BJ (cell line): ENCODE measurements at regions not wholly inside any gene's neighbourhood (a gene's known extent, or its start where the extent isn't known, plus 50 kb on each side); places are given as distances from the start of the nearest gene placed in this dataset.

Source experiments
- CTCF ChIA-PET: fragments of 350-600 bp; formaldehyde crosslinking; extraction: SDS; loops from one replicate; lab custom pipeline; 2021; ENCODE audit warnings: antibody characterized with exemption, inconsistent platforms; lab: Yijun Ruan, JAX
- POLR2A ChIA-PET: fragments of 300-600 bp; sonication (Branson Sonifier 250); formaldehyde crosslinking; extraction: SDS; loops from one replicate; lab custom pipeline; 2021; ENCODE audit warnings: antibody characterized with exemption; lab: Charles Lee
- DNase-seq: peaks from one replicate; pipeline ENCODE4 v3.0.0-alpha.2; 2011; ENCODE audit warnings: low read depth
- H3K27me3 ChIP-seq: 2 replicates; pipeline ENCODE4 v1.6.0; 2011; ENCODE audit warnings: low read length; ENCODE audit not compliant: control insufficient read depth, insufficient read depth
- H3K36me3 ChIP-seq: 2 replicates; pipeline ENCODE4 v1.5.1; 2011; ENCODE audit warnings: low read length; ENCODE audit not compliant: control insufficient read depth, insufficient read depth
- H3K4me3 ChIP-seq: 2 replicates; pipeline ENCODE4 v1.5.1; 2011; ENCODE audit warnings: low read depth, mild to moderate bottlenecking, control low read depth, low read length
- TF ChIP-seq, protein P1 (sequence below): IDR thresholded peaks from 2 replicates; pipeline ENCODE4 v1.5.1; 2011; ENCODE audit warnings: low read depth, mild to moderate bottlenecking, control low read depth, inconsistent platforms, low read length, moderate library complexity; ENCODE audit not compliant: insufficient read depth

- CTCF ChIA-PET: interaction anchor here (0.6 kb wide), 1 partner anchor 172 kb away, joined by 3 read pairs; no protein-coding TSS in a partner anchor
- POLR2A ChIA-PET: no interaction called here
- Histone ChIP-seq H3K27me3 (no peaks in the 10 kb centered on the region), H3K36me3 (no peaks in the 10 kb centered on the region), H3K4me3 (no peak overlapping the region)
- no peak for DNase-seq
- TF ChIP-seq, protein P1, sequence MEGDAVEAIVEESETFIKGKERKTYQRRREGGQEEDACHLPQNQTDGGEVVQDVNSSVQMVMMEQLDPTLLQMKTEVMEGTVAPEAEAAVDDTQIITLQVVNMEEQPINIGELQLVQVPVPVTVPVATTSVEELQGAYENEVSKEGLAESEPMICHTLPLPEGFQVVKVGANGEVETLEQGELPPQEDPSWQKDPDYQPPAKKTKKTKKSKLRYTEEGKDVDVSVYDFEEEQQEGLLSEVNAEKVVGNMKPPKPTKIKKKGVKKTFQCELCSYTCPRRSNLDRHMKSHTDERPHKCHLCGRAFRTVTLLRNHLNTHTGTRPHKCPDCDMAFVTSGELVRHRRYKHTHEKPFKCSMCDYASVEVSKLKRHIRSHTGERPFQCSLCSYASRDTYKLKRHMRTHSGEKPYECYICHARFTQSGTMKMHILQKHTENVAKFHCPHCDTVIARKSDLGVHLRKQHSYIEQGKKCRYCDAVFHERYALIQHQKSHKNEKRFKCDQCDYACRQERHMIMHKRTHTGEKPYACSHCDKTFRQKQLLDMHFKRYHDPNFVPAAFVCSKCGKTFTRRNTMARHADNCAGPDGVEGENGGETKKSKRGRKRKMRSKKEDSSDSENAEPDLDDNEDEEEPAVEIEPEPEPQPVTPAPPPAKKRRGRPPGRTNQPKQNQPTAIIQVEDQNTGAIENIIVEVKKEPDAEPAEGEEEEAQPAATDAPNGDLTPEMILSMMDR: no peak
These were observed 458.9 kb upstream of the PDE3A start for GRCh38 chr12:19909418-19909817.

DNA sequence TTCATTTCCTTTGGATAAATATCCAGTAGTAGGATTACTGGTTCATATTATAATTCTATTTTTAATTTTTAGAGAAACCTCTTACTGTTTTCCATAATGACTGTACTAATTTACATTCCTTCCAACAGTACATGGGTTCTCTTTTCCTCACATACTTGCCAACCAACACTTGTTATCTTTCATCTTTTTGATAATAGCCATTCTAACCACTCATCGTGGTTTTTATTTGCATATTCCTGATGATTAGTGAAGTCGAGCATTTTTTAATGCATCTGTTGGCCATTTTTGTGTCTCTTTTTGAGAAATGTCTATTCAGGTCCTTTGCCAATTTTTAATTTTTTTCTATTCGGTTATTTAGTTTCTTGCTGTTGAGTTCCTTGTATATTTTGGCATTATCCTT lies 457.7 kb upstream of the PDE3A start:
- no peaks in the 10 kb centered on the region for H3K36me3 ChIP-seq
- CTCF ChIA-PET: no interaction called here
- POLR2A ChIA-PET: no interaction called here
- H3K27me3 ChIP-seq: no peaks in the 10 kb centered on the region
- H3K4me3 ChIP-seq: no peak overlapping the region
- DNase-seq: no peak
- TF ChIP-seq, protein P1: no peak

DNA sequence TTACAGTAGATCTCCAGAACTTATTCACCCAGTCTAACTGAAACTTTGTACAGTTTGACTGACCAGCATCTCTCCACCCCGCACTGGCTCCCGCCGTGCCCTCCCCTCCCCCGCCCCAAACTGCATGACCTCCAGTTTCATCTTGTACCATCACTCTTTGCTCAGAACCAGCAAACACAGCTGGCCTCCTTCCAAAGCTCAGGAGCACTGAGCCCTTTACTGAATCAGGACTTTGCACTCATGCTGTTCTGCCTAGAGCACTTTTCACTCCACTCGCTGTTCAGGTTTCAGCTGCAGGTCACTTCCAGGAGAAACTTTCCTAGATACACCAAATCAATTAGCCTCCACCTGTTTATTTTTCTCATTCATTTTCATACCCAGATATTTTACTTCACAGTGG lies 455.3 kb upstream of the PDE3A start:
- TF ChIP-seq, protein P1: no peak
- no peaks in the 10 kb centered on the region for H3K27me3 ChIP-seq
- no peak overlapping the region for H3K4me3 ChIP-seq
- no peaks in the 10 kb centered on the region for H3K36me3 ChIP-seq
- ChIA-PET CTCF (interaction anchor here (1.4 kb wide), 1 partner anchor 308 kb away, joined by 6 read pairs; no protein-coding TSS in a partner anchor), POLR2A (no interaction called here)
- no peak for DNase-seq

- POLR2A ChIA-PET: no interaction called here
- CTCF ChIA-PET: interaction anchor here (0.6 to 2.4 kb wide), 12 partner anchors 14 to 461 kb away, joined by 3 to 13 read pairs (median 4); partner anchors contain the start of gene PDE3A
- DNase-seq: peak; percentile 9
- TF ChIP-seq, protein P1: peak; percentile 60
- Histone ChIP-seq H3K4me3 (no peak overlapping the region), H3K36me3 (no peaks in the 10 kb centered on the region), H3K27me3 (no peaks in the 10 kb centered on the region)
These were observed 452.7 kb upstream of the PDE3A start for GRCh38 chr12:19915392-19916195.

DNA sequence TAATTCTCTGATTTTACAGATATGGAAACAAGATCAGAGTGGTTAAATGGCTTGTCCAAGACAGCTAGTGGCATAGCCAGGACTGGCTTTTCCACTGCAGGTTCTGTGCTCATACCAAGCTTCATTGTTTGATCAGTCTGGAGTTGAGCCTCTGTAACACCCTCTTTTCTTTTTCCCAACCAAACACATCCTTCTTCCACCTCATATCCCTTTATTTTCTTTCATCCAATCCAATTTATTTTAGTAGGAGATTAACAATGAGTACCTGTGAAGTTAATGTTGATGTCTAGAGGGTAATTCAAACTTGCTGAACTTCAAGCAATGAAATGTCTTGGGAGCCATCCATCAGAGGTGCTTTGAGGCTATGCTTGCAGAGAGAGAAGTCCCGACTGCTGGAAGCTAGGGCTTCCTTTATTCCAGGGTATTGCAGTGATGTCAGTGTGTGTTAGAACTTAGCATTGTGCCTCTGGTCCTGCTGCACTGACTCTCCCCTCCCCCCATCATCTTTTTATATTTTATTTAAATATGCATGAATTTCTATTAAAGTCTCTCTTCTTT lies 452.1 kb upstream of the PDE3A start:
- ChIA-PET POLR2A (no interaction called here), CTCF (interaction anchor here (0.6 to 2.4 kb wide), 12 partner anchors 14 to 461 kb away, joined by 3 to 13 read pairs (median 4); partner anchors contain the start of gene PDE3A)
- no peak for DNase-seq

More for the DNA sequence above, 452.1 kb upstream of the PDE3A start:
- no peaks in the 10 kb centered on the region for H3K27me3 ChIP-seq
- TF ChIP-seq, protein P1: no peak
- H3K4me3 ChIP-seq: no peak overlapping the region
- H3K36me3 ChIP-seq: no peaks in the 10 kb centered on the region
